ENCODE measurements at regions not wholly inside any gene's neighbourhood (a gene's known extent, or its start where the extent isn't known, plus 50 kb on each side); places are given as distances from the start of the nearest gene placed in this dataset.

DNA sequence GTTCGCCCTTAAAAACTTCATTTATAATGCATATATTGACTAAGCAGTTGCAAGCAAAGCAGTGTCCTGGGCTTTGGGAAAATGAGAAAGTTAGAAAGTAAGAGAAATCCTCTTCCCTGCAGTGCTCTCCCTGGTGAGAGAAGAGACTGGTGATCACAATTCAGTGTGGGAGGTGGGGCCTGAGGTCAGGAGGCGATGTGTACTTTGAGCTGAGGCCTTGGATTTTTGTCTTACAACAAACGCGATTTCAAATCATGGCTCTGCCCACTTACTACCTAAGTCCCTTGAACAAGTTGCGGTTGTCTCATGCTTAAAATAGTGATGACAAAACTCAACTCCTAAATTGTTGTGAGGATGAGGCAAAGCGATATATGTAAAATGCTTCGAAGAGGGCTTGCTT lies 316.3 kb upstream of the NECTIN3 start:
- TF ChIP-seq, protein P1, sequence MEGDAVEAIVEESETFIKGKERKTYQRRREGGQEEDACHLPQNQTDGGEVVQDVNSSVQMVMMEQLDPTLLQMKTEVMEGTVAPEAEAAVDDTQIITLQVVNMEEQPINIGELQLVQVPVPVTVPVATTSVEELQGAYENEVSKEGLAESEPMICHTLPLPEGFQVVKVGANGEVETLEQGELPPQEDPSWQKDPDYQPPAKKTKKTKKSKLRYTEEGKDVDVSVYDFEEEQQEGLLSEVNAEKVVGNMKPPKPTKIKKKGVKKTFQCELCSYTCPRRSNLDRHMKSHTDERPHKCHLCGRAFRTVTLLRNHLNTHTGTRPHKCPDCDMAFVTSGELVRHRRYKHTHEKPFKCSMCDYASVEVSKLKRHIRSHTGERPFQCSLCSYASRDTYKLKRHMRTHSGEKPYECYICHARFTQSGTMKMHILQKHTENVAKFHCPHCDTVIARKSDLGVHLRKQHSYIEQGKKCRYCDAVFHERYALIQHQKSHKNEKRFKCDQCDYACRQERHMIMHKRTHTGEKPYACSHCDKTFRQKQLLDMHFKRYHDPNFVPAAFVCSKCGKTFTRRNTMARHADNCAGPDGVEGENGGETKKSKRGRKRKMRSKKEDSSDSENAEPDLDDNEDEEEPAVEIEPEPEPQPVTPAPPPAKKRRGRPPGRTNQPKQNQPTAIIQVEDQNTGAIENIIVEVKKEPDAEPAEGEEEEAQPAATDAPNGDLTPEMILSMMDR (IDR thresholded peaks at IDR 0.05; ENCODE audit: poor library complexity, severe bottlenecking): no peak
- no peak for TF ChIP-seq EP300 (conservative IDR thresholded peaks at IDR 0.05; ENCODE audit: poor library complexity, severe bottlenecking)
